Naive thymus-derived CD8-positive, alpha-beta T cell (primary cell): ENCODE measurements at regions not wholly inside any gene's neighbourhood (a gene's known extent, or its start where the extent isn't known, plus 50 kb on each side); places are given as distances from the start of the nearest gene placed in this dataset.

ENCODE experiments used
- ATAC-seq, 2 donors: fragments of 150-1000 bp; cut with Tn5 transposase in 1 of 2; sonication (Bioruptor Pico), chemical (Tn5 transposase) in 1 of 2; 1 replicate in 1 of 2; 2 replicates in 1 of 2; pipeline ENCODE4 v1.10.0; 2021; ENCODE audit warnings: mild to moderate bottlenecking in 2 of 2, moderate library complexity in 2 of 2
- POLR2A ChIA-PET: fragments of 350-600 bp; sonication (Branson Sonifier 250); formaldehyde crosslinking; loops from one replicate; lab custom pipeline; 2021; ENCODE audit warnings: antibody characterized with exemption; lab: Charles Lee
- DNase-seq, 10 donors: peaks; one replicate each; pipeline versions ENCODE4 v3.0.0 to v3.0.0-alpha.2; 2020 to 2022
- H3K27ac Mint-ChIP-seq, 10 donors: one replicate each; pipeline ENCODE4 v1.8.0; 2020 to 2022; ENCODE audit warnings: mild to moderate bottlenecking in 10 of 10, mixed read lengths in 10 of 10, moderate library complexity in 4 of 10, inconsistent platforms in 1 of 10
- H3K27me3 Mint-ChIP-seq, 5 donors: one replicate each; pipeline ENCODE4 v1.8.0; 2021 to 2022; ENCODE audit warnings: mixed read lengths in 5 of 5
- H3K36me3 Mint-ChIP-seq, 3 donors: one replicate each; pipeline ENCODE4 v1.8.0; 2020 to 2022; ENCODE audit warnings: mixed read lengths in 3 of 3, mild to moderate bottlenecking in 2 of 3, inconsistent platforms in 1 of 3
- H3K4me1 Mint-ChIP-seq, 4 donors: one replicate each; pipeline ENCODE4 v1.8.0; 2021 to 2022; ENCODE audit warnings: mixed read lengths in 4 of 4
- H3K4me3 Mint-ChIP-seq, 10 donors: one replicate each; pipeline ENCODE4 v1.8.0; 2020 to 2022; ENCODE audit warnings: mild to moderate bottlenecking in 10 of 10, mixed read lengths in 10 of 10, moderate library complexity in 6 of 10, inconsistent platforms in 1 of 10
- H3K9me3 Mint-ChIP-seq, 9 donors: one replicate each; pipeline ENCODE4 v1.8.0; 2020 to 2022; ENCODE audit warnings: mixed read lengths in 9 of 9, mild to moderate bottlenecking in 3 of 9, inconsistent platforms in 1 of 9, moderate library complexity in 1 of 9

DNA sequence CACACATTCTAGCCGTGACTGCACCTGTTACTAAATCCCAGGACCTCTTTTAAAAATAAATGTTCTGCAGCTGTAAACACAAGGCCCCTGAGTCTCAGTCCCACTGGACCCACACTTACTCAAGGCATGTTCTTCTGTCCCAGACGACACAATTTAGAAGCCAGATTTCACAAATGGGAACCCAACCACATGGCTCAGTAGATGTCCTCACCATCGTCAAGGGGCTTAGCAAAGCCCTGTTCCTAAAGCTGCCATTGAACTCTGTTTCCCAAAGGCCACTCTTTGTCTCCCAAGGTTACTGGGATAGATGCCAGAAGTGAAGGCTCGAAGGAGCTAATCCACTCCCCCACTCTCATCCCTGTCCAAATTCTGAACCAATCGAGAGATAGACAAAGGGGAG is 301.0 kb downstream of the GALR1 start:
- POLR2A ChIA-PET = no interaction called here
- no peaks in the 10 kb centered on the region for H3K9me3 Mint-ChIP-seq
- no peaks in the 10 kb centered on the region for H3K4me1 Mint-ChIP-seq
- H3K27me3 Mint-ChIP-seq = peaks cover 2 to 26% (median 9%) of the 10 kb centered on the region in 5 donors
- no peak overlapping the region for H3K4me3 Mint-ChIP-seq
- H3K27ac Mint-ChIP-seq = no peak overlapping the region
- DNase-seq (no peak), ATAC-seq (no peak)
- no peaks in the 10 kb centered on the region for H3K36me3 Mint-ChIP-seq

DNA sequence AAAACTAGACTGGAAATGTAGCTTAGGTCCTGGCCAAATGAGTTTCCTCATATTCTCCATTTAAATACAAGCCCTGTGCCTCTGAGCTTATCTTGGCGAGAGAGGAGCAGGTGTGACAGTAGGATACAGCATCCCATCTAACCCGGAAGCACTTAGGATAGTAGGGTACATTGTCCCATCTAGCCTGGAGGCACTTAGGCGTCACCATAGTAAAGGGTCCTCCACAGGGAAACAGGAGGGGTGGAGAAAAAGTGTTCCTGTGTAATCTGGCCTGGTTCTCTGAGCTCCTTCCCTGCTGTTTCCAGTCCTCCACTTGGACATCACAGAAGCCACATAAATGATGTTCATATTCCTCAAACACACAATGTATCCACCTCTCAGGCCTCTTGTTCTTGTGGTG is 301.4 kb downstream of the GALR1 start:
- POLR2A ChIA-PET = no interaction called here
- no peak for ATAC-seq

DNA sequence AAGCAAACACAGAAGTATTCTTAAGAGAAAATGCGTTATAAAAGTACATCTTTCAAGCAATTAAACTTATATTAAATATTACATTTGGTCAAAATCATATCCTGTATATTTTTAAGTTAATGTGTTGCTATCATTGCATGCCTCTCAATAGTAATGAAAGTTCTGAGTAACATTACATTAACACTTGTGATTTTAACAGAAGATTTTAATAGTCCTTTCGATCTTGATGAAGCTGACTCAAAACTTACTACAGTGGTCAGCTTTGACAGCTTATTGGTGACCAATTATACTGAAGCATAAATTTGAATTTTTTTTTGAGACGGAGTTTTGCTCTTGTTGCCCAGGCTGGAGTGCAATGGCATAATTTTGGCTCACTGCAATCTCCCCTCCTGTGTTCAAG is 303.3 kb downstream of the GALR1 start:
- DNase-seq (no peak), ATAC-seq (no peak)
- H3K4me1 Mint-ChIP-seq = no peaks in the 10 kb centered on the region
- H3K9me3 Mint-ChIP-seq = no peaks in the 10 kb centered on the region
- H3K36me3 Mint-ChIP-seq = no peaks in the 10 kb centered on the region
- H3K4me3 Mint-ChIP-seq = no peak overlapping the region
- H3K27me3 Mint-ChIP-seq = peaks cover 5 to 35% (median 9%) of the 10 kb centered on the region in 5 donors
- H3K27ac Mint-ChIP-seq = no peak overlapping the region
- POLR2A ChIA-PET = no interaction called here

More for the DNA sequence above, 301.4 kb downstream of the GALR1 start:
- peaks cover 2 to 26% (median 9%) of the 10 kb centered on the region in 5 donors for H3K27me3 Mint-ChIP-seq
- H3K27ac Mint-ChIP-seq = no peak overlapping the region
- H3K36me3 Mint-ChIP-seq = no peaks in the 10 kb centered on the region
- H3K9me3 Mint-ChIP-seq = no peaks in the 10 kb centered on the region
- no peak overlapping the region for H3K4me3 Mint-ChIP-seq
- H3K4me1 Mint-ChIP-seq = no peaks in the 10 kb centered on the region
- no peak for DNase-seq

DNA sequence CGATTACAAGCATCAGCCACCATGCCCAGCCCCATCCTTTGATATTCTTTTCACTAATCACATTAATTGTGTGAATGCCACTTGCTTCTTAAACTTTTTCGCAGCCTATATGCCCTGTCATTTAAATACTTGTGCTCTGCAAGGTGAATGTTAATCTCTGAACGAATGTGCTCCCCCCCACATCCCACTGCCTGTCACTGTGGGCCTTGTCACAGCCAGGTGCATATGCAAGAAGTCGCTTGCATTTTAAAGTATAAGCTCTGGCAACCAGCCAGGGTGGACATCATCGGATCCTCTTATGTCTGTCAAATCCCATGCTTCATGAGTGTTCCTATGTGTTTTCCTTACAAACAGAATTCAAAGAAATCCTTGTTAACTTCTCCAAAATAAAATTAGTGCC is 304.4 kb downstream of the GALR1 start:
- peaks cover 3 to 24% (median 9%) of the 10 kb centered on the region in 5 donors for H3K27me3 Mint-ChIP-seq

DNA sequence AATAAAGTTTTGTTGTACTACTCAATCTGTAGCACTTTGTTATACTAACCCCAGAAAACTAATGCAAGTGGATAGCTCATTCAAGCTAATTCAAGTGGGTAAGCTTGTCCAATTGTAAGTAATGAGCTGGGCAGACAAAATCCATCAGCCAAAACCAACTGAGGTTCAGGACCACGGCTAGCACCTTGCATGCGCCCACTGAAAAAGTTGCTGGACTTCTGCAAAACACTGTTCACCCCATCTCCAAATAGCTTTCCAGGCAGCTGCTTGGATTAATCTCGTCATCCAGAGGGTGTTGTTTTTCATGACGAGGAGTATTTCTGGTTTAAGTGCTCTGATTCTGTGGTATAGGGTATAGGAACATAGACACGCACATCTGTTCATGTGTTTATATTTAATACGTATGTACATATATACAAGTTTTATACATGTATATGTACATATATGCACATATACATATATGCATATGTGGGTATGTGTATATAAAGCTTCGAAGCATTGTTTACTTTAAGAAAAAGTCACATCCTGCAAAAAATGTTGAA is 307.5 kb downstream of the GALR1 start:
- no peaks in the 10 kb centered on the region for H3K9me3 Mint-ChIP-seq
- DNase-seq (no peak), ATAC-seq (no peak)
- no peak overlapping the region for H3K4me3 Mint-ChIP-seq
- POLR2A ChIA-PET = no interaction called here
- no peaks in the 10 kb centered on the region for H3K36me3 Mint-ChIP-seq
- no peak overlapping the region for H3K27ac Mint-ChIP-seq
- no peaks in the 10 kb centered on the region for H3K4me1 Mint-ChIP-seq
- peaks cover 6 to 32% (median 12%) of the 10 kb centered on the region in 5 donors for H3K27me3 Mint-ChIP-seq

More for the DNA sequence above, 304.4 kb downstream of the GALR1 start:
- Mint-ChIP-seq H3K27ac (no peak overlapping the region), H3K4me1 (no peaks in the 10 kb centered on the region), H3K4me3 (no peak overlapping the region), H3K36me3 (no peaks in the 10 kb centered on the region), H3K9me3 (no peaks in the 10 kb centered on the region)
- POLR2A ChIA-PET = no interaction called here
- DNase-seq (no peak), ATAC-seq (no peak)

DNA sequence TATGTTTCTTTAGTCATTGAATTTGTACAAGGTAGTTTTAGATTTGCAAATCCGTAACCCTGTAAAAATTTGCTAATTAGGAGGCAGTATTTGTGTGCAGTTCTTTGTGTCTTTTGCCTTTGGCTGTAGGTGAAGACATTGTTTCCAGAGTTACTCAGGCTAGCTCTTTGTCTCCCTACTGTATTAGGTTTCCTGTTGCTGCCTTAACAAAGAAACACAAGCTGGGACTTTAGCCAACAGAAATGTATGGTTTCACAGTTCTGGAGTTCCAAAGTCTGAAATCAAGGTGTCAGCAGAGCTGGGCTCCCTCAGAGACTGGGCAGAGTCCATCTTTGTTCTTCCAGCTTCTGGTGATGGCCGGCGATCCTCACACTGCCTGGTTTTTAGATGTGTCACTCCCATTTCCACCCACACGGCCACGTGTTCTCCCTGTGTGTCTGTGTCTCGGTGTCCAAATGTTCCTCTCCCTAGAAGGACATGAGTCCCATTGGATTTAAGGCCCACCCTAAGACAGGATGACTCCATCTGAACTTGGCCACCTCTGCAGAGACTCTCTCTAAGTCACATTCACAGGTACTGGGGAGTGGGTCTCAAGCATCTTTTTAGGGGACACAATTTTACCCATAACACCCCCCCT is 309.7 kb downstream of the GALR1 start:
- H3K4me1 Mint-ChIP-seq = no peaks in the 10 kb centered on the region
- ATAC-seq = no peak
- POLR2A ChIA-PET = no interaction called here

DNA sequence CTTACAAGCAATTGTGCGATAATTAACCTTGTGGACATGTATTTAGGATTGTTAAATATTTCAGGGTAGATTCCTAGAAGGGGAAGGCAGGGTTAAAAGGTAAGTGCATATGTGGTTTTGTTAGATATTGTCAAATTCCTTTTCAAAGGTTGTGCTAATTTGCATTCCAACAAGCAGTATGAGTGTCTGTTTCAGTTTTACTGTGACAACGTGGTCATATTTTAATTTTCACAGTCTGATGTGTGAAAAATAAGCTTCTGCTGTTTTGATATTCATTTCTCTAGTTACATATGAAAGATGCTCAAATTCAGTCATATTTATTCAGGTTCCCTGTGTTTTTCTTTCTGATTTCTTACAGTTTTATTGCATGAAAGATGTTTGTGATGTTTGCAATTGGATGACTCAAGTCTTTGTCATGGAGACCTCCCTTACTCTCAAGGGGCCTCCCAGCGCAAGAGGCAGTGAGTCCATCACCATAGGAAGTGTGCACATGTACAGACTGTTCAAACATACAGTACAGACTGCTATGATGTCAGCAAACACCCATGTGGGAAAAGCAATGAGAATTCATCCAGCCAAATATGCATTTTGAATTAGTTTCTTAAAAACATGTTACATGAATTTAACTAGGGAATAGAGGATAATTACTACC is 310.8 kb downstream of the GALR1 start:
- Mint-ChIP-seq H3K4me1 (no peaks in the 10 kb centered on the region), H3K4me3 (no peak overlapping the region), H3K27ac (no peak overlapping the region), H3K9me3 (no peaks in the 10 kb centered on the region), H3K27me3 (peaks cover 3 to 29% (median 8%) of the 10 kb centered on the region in 5 donors), H3K36me3 (no peaks in the 10 kb centered on the region)
- no peak for DNase-seq
- POLR2A ChIA-PET = no interaction called here
- no peak for ATAC-seq

More for the DNA sequence above, 309.7 kb downstream of the GALR1 start:
- H3K27ac Mint-ChIP-seq = no peak overlapping the region
- no peak for DNase-seq
- no peaks in the 10 kb centered on the region for H3K9me3 Mint-ChIP-seq
- no peaks in the 10 kb centered on the region for H3K36me3 Mint-ChIP-seq
- H3K4me3 Mint-ChIP-seq = no peak overlapping the region
- peaks cover 6 to 30% (median 10%) of the 10 kb centered on the region in 5 donors for H3K27me3 Mint-ChIP-seq

DNA sequence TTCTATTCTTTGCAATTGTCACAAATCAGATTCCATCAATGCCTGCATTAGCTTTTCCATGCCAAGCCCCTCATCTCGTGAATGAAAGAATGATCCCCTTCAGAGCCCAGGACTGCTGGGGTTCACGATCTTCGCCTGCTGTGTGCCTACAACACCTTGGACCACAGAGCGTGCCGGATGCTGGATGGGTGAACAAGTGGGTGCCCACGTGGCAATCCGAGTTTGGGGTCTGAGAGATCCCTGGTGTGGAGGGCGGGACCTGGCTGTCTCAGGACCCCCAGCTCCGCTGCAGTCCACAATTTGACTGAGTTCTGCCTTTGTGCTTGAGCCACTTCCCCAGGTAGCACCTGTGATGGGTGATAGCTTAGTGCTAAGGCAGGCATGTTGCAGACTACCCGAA is 317.0 kb downstream of the GALR1 start:
- DNase-seq (no peak), ATAC-seq (no peak)
- Mint-ChIP-seq H3K4me3 (no peak overlapping the region), H3K27ac (no peak overlapping the region), H3K36me3 (peaks cover 0 to 3% (median 0%) of the 10 kb centered on the region in 3 donors), H3K27me3 (peaks cover 3 to 13% (median 7%) of the 10 kb centered on the region in 5 donors), H3K9me3 (peaks cover 0 to 22% (median 8%) of the 10 kb centered on the region in 9 donors), H3K4me1 (no peaks in the 10 kb centered on the region)
- POLR2A ChIA-PET = no interaction called here

DNA sequence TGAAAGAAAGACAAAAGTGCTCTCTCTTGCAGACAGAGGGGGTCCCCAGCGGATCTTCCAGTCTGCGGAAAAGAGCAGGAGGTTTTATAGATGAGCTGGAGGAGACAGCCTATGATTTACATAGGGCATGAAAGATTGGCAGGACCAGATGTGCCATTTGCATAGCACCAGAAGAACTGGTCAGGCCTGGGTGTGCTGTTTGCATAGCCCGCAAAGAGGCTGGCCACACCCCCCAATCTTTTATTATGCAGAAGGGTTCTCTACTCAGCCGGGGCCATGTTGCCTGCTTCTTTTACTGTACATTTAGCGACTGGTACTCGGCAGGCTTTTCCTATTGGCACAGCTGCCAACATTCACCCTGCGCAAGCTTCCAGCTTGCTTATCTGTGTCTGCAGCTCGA is 317.6 kb downstream of the GALR1 start:
- H3K4me3 Mint-ChIP-seq = no peak overlapping the region
- H3K4me1 Mint-ChIP-seq = no peaks in the 10 kb centered on the region
- peaks cover 5 to 19% (median 11%) of the 10 kb centered on the region in 5 donors for H3K27me3 Mint-ChIP-seq
- POLR2A ChIA-PET = no interaction called here
- peaks cover 0 to 3% (median 0%) of the 10 kb centered on the region in 3 donors for H3K36me3 Mint-ChIP-seq
- peak overlapping the region in 1 of 10 donors; percentile 35 for H3K27ac Mint-ChIP-seq
- ATAC-seq = no peak
- no peak for DNase-seq
- peaks cover 0 to 22% (median 8%) of the 10 kb centered on the region in 9 donors for H3K9me3 Mint-ChIP-seq

DNA sequence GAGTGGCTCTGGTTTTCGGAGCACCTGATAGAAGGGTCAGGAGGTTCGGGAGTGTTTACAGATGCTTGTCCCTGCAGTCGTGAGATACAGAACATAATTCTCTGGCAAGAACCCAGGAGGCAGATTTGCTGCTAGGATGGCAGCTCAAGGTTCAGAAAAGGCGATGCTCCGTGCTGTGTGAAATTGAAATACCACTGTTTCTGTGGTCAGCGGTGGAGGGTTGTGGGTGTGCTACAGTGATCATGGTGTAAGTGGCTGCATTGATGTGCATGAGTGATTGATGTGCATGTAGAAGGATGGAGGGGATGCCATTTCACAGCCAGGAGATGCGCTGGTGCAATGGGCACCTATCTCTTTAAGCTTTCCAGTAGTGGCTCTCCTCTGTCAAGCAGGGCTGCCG is 322.1 kb downstream of the GALR1 start:
- POLR2A ChIA-PET = no interaction called here

DNA sequence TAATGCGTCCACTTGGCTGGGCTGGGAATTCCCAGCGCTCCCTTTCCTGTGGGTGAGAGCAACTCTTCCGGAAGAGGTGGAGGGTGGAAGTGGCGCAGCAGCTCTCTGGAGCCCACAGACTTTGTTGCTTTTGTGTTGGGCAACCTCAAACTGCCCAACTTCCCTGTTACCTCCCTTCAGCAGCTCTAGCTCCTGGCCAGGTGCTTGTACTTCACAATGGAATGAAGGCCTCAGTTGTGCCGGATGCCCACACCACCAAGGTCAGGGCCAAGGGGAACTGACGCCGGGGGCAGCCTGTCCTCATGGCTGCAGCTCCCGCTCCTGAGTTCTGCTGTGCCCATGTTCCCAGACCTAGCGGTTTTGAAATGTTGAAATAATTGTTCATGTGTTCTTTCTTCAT is 322.9 kb downstream of the GALR1 start:
- DNase-seq (no peak), ATAC-seq (no peak)
- POLR2A ChIA-PET = no interaction called here
- Mint-ChIP-seq H3K36me3 (peaks cover 0 to 11% (median 0%) of the 10 kb centered on the region in 3 donors), H3K27ac (no peak overlapping the region), H3K27me3 (peaks cover 22 to 56% (median 32%) of the 10 kb centered on the region in 5 donors), H3K4me3 (no peak overlapping the region), H3K4me1 (no peaks in the 10 kb centered on the region), H3K9me3 (peaks cover 0 to 22% (median 8%) of the 10 kb centered on the region in 9 donors)

More for the DNA sequence above, 322.1 kb downstream of the GALR1 start:
- ATAC-seq = no peak
- Mint-ChIP-seq H3K4me3 (no peak overlapping the region), H3K4me1 (no peaks in the 10 kb centered on the region), H3K27me3 (peaks cover 20 to 49% (median 28%) of the 10 kb centered on the region in 5 donors), H3K36me3 (peaks cover 0 to 11% (median 0%) of the 10 kb centered on the region in 3 donors), H3K27ac (no peak overlapping the region), H3K9me3 (peaks cover 0 to 22% (median 8%) of the 10 kb centered on the region in 9 donors)
- DNase-seq = no peak

DNA sequence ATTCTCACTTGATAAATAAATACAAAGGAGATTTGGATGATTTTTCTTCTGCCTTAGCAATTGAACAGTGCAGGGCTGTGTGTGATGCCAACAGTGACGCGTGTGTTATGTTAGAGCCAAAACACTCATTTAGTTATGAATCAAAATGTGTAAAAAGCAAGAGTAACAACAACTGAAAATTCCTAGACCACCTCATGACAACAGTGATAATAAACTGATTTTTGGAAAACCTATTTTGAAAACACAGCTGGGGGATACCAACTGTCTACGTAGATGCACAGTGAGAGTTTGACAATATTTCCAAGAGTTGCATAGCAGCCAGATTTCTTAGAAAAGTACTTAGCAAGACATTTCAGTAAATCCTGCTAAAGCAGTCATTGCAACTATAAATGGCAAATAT is 323.9 kb downstream of the GALR1 start:
- Mint-ChIP-seq H3K27ac (no peak overlapping the region), H3K4me3 (no peak overlapping the region), H3K27me3 (peaks cover 22 to 56% (median 32%) of the 10 kb centered on the region in 5 donors), H3K4me1 (no peaks in the 10 kb centered on the region), H3K9me3 (peaks cover 0 to 12% (median 4%) of the 10 kb centered on the region in 9 donors), H3K36me3 (peaks cover 0 to 8% (median 0%) of the 10 kb centered on the region in 3 donors)
- no peak for ATAC-seq
- DNase-seq = no peak
- POLR2A ChIA-PET = no interaction called here

DNA sequence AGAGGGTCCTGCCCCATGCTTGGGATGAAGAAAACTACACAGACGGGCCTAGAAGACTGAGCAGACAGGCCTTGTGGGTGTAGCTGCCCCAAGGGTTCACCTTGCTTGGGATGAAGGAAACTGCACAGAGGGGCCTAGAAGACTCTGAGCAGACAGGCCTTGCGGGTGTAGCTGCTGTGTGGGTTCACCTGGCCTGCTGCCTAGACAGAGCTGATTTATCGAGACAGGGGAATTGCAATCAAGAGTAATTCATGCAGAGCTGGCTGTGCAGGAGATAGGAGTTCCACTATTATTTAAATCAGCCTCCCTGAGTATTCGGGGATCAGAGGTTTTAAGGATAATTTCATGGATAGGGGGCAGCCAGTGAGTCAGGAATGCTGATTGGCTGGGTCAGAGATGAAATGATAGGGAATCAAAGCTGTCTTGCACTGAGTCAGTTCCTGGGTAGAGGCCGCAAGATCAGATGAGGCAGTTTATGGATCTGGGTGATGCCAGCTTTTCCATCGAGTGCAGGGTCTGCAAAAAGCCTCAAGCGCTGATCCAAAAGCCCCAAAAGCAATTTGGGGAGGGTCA is 341.4 kb downstream of the GALR1 start:
- no peak for ATAC-seq
- no peaks in the 10 kb centered on the region for H3K9me3 Mint-ChIP-seq
- H3K27me3 Mint-ChIP-seq = peaks cover 0 to 6% (median 1%) of the 10 kb centered on the region in 5 donors
- no peak for DNase-seq
- no peaks in the 10 kb centered on the region for H3K4me1 Mint-ChIP-seq
- POLR2A ChIA-PET = no interaction called here
- H3K4me3 Mint-ChIP-seq = no peak overlapping the region
- no peaks in the 10 kb centered on the region for H3K36me3 Mint-ChIP-seq
- H3K27ac Mint-ChIP-seq = no peak overlapping the region
